ENCODE measurements at regions not wholly inside any gene's neighbourhood (a gene's known extent, or its start where the extent isn't known, plus 50 kb on each side); places are given as distances from the start of the nearest gene placed in this dataset.

GRCh38 chr15:87225436-87225835 is 1031.1 kb downstream of the NTRK3 start:
- DNase-seq (ENCODE audit: low read depth in 1 of 2, low spot score in 2 of 2), result no peak
- Histone ChIP-seq H2AK5ac (ENCODE audit: low read depth, low read length) (no peak overlapping the region), H3K4ac (replicated peaks; ENCODE audit: insufficient read length, low read depth, low read length) (no peak overlapping the region), H3K27me3 (replicated peaks in 1 of 4; ENCODE audit: control insufficient read depth in 3 of 4, extremely low read depth in 1 of 4, insufficient read depth in 3 of 4, low read length in 3 of 4) (peaks cover 0 to 2% (median 0%) of the 10 kb centered on the region in 4 experiments; a peak in 1 of 7 replicates), H2BK120ac (replicated peaks; ENCODE audit: low read depth, low read length) (no peak overlapping the region), H3K9ac (replicated peaks in 1 of 4; ENCODE audit: extremely low read depth in 1 of 4, low read depth in 3 of 4, low read length in 3 of 4) (no peak overlapping the region), H2AFZ (ENCODE audit: low read length) (no peak overlapping the region), H3K4me2 (ENCODE audit: insufficient read depth in 1 of 2, low read depth in 2 of 2, low read length in 2 of 2) (no peak overlapping the region), H3K9me3 (ENCODE audit: insufficient read depth in 2 of 2, low read depth in 1 of 2, low read length in 1 of 2) (no peaks in the 10 kb centered on the region), H3K79me2 (ENCODE audit: control insufficient read depth in 1 of 2, insufficient read depth in 2 of 2, low read length in 2 of 2) (no peaks in the 10 kb centered on the region), H4K8ac (ENCODE audit: extremely low read depth, insufficient read depth, low read length) (no peak overlapping the region), H3K23me2 (ENCODE audit: low read depth, low read length) (no peaks in the 10 kb centered on the region), H2BK12ac (ENCODE audit: low read depth, low read length) (no peak overlapping the region), H3K23ac (ENCODE audit: insufficient read length) (no peak overlapping the region), H2BK20ac (ENCODE audit: low read length) (no peak overlapping the region), H2BK15ac (ENCODE audit: low read length) (no peak overlapping the region), H3K4me3 (ENCODE audit: extremely low read depth in 1 of 4, insufficient read depth in 2 of 4, low read depth in 3 of 4, low read length in 4 of 4) (no peak overlapping the region), H3K56ac (replicated peaks; ENCODE audit: insufficient read length, low read depth, low read length) (no peak overlapping the region), H4K91ac (replicated peaks; ENCODE audit: insufficient read length, low read length) (no peak overlapping the region), H3K18ac (ENCODE audit: extremely low read depth, low read length) (no peak overlapping the region), H3K79me1 (ENCODE audit: low read depth, low read length) (no peaks in the 10 kb centered on the region), H4K5ac (ENCODE audit: insufficient read length, low read depth, low read length) (no peak overlapping the region), H3K27ac (ENCODE audit: low read depth, low read length) (no peak overlapping the region), H3K36me3 (ENCODE audit: control insufficient read depth in 2 of 4, insufficient read depth in 4 of 4, low read length in 3 of 4) (no peaks in the 10 kb centered on the region), H4K20me1 (replicated peaks in 1 of 2; ENCODE audit: control insufficient read depth in 1 of 2, insufficient read depth in 2 of 2, low read length in 2 of 2) (no peaks in the 10 kb centered on the region), H2BK5ac (ENCODE audit: low read depth, low read length) (no peak overlapping the region), H3K4me1 (replicated peaks in 1 of 4; ENCODE audit: control insufficient read depth in 3 of 4, insufficient read depth in 4 of 4, low read length in 3 of 4) (no peaks in the 10 kb centered on the region), H3K14ac (ENCODE audit: insufficient read length) (no peak overlapping the region)
- WGBS, 2 experiments (ENCODE audit: extremely low coverage in 1 of 2, insufficient coverage in 1 of 2, insufficient read length in 1 of 2, insufficient replicate concordance in 2 of 2, low coverage in 1 of 2, low lambda C conversion rate in 2 of 2, missing lambda C conversion rate in 1 of 2), result 94% methylated on average over 2 of the region's 2 CpGs; no CpG with 5 or more reads in 1 of the 2 experiments
- CTCF ChIA-PET (ENCODE audit: partially characterized antibody), result no interaction called here
- POLR2A ChIA-PET (ENCODE audit: partially characterized antibody), result no interaction called here
- FAIRE-seq, result no peak
- TF ChIP-seq CBX5 (IDR thresholded peaks at IDR 0.05; ENCODE audit: low read depth, low read length) (no peak), PHF8 (conservative IDR thresholded peaks at IDR 0.05; ENCODE audit: low read depth, low read length) (no peak), TCF12 (IDR thresholded peaks at IDR 0.05; ENCODE audit: low read depth, low read length) (no peak)
